Liver (tissue), 8 donors: ENCODE measurements at regions not wholly inside any gene's neighbourhood (a gene's known extent, or its start where the extent isn't known, plus 50 kb on each side); places are given as distances from the start of the nearest gene placed in this dataset.

Experiments used
- DNase-seq: peaks from one replicate; pipeline ENCODE4 v3.0.0-alpha.2; 2017; ENCODE audit warnings: low spot score
- H3K27ac ChIP-seq, 2 donors: one replicate each; pipeline ENCODE4 v1.7.0; 2013; ENCODE audit warnings: inconsistent platforms in 2 of 2, low read length in 2 of 2, control low read depth in 1 of 2, low read depth in 1 of 2, mild to moderate bottlenecking in 1 of 2
- H3K27me3 ChIP-seq, 4 donors: one replicate each; pipeline versions ENCODE4 v1.6.1 to v1.7.0; 2013; ENCODE audit warnings: low read length in 3 of 4, inconsistent platforms in 1 of 4, mild to moderate bottlenecking in 1 of 4, moderate library complexity in 1 of 4; ENCODE audit not compliant: control insufficient read depth in 4 of 4, insufficient read depth in 4 of 4
- H3K36me3 ChIP-seq, 4 donors: one replicate each; pipeline versions ENCODE4 v1.6.1 to v1.7.0; 2013; ENCODE audit warnings: low read length in 3 of 4, mild to moderate bottlenecking in 3 of 4, low read depth in 1 of 4, moderate library complexity in 1 of 4; ENCODE audit not compliant: control insufficient read depth in 4 of 4, insufficient read depth in 3 of 4
- H3K4me1 ChIP-seq, 4 donors: one replicate each; pipeline versions ENCODE4 v1.6.1 to v1.7.0; 2013; ENCODE audit warnings: low read length in 3 of 4, mild to moderate bottlenecking in 3 of 4, moderate library complexity in 1 of 4; ENCODE audit not compliant: control insufficient read depth in 4 of 4, insufficient read depth in 4 of 4
- H3K4me3 ChIP-seq, 3 donors: one replicate each; pipeline versions ENCODE4 v1.6.1 to v1.7.0; 2013; ENCODE audit warnings: low read length in 3 of 3, control low read depth in 1 of 3, low read depth in 1 of 3, mild to moderate bottlenecking in 1 of 3
- H3K9ac ChIP-seq, 2 donors: one replicate each; pipeline ENCODE4 v1.7.0; 2013; ENCODE audit warnings: low read length in 2 of 2, mild to moderate bottlenecking in 2 of 2, moderate library complexity in 2 of 2, control low read depth in 1 of 2, low read depth in 1 of 2
- H3K9me3 ChIP-seq, 4 donors: one replicate each; pipeline versions ENCODE4 v1.6.1 to v1.7.0; 2013; ENCODE audit warnings: low read length in 3 of 4; ENCODE audit not compliant: control insufficient read depth in 4 of 4
- CTCF ChIP-seq: fragments of 150-350 bp; IDR thresholded peaks from 2 replicates; pipeline ENCODE4 v1.5.1; 2017; ENCODE audit warnings: improper control_type of control experiment, low read depth, low read length; ENCODE audit not compliant: missing input control
- EGR1 ChIP-seq, 2 donors: IDR thresholded peaks; 2 replicates each; pipeline ENCODE4 v1.6.1; 2016 to 2018; ENCODE audit warnings: antibody characterized with exemption in 2 of 2, low read depth in 2 of 2
- FOXA1 ChIP-seq: IDR thresholded peaks from 2 replicates; pipeline ENCODE4 v1.6.1; 2016; ENCODE audit warnings: antibody characterized with exemption
- HNF4A ChIP-seq, 2 donors: conservative IDR thresholded peaks; 2 replicates each; pipeline ENCODE4 v1.6.1; 2016; ENCODE audit warnings: antibody characterized with exemption in 2 of 2, mild to moderate bottlenecking in 2 of 2
- JUND ChIP-seq, 2 donors: IDR thresholded peaks; 2 replicates each; pipeline ENCODE4 v1.6.1; 2016; ENCODE audit warnings: antibody characterized with exemption in 2 of 2
- MAX ChIP-seq: IDR thresholded peaks from 2 replicates; pipeline ENCODE4 v1.6.1; 2016; ENCODE audit warnings: antibody characterized with exemption
- NR2F2 ChIP-seq: IDR thresholded peaks from 2 replicates; pipeline ENCODE4 v1.6.1; 2016; ENCODE audit warnings: antibody characterized with exemption
- RAD21 ChIP-seq, 2 donors: IDR thresholded peaks; 2 replicates each; pipeline ENCODE4 v1.6.1; 2016; ENCODE audit warnings: antibody characterized with exemption in 2 of 2, mild to moderate bottlenecking in 2 of 2
- SP1 ChIP-seq: IDR thresholded peaks from 2 replicates; pipeline ENCODE4 v1.6.1; 2018; ENCODE audit warnings: antibody characterized with exemption, mild to moderate bottlenecking
- TAF1 ChIP-seq: conservative IDR thresholded peaks from 2 replicates; pipeline ENCODE4 v1.6.1; 2016; ENCODE audit warnings: antibody characterized with exemption, mild to moderate bottlenecking
- YY1 ChIP-seq: IDR thresholded peaks from 2 replicates; pipeline ENCODE4 v1.6.1; 2016; ENCODE audit warnings: antibody characterized with exemption, mild to moderate bottlenecking
- ZBTB33 ChIP-seq: IDR thresholded peaks from 2 replicates; pipeline ENCODE4 v1.6.1; 2016; ENCODE audit warnings: antibody characterized with exemption
- WGBS: extraction: QIAGEN DNeasy Blood & Tissue Kit; methylation state at CpG from one replicate; pipeline ENCODE4 v1.1.7; 2013; 5-methylcytosine and 5-hydroxymethylcytosine counted together
- TF ChIP-seq, protein P1 (sequence below): IDR thresholded peaks from 2 replicates; pipeline ENCODE4 v1.6.1; 2016; ENCODE audit warnings: antibody characterized with exemption
- donor health status: healthy.
- donor health status: healthy.
- donor health status: healthy.
- donor health status: healthy.
- donor health status: healthy.

DNA sequence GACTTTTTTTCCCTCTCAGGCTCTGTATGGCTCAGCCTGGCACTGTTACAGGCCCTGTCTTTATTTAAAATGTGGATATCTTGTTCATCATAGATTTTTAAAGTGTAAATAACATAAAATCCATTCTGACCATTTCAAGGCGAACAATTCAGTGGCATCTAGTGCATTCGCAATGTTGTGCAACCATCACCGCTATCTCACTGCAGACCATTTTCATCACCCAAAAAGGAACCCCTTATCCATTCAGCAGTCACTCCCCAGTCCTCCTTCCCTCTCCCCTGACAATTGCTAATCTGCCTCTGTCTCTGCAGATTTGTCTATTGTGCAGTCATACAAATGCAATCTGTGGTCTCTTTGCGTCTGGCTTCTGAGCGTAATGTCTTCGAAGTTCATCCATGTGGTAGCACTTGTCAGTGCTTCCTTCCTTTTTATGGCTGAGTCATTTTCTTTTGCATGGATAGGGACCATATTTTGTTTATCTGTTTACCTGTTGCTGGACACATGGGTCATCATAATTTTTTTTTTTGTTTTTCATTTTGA lies 148.8 kb upstream of the LHX5 start (continued):
- TF ChIP-seq CTCF (no peak), FOXA1 (no peak), RAD21 (IDR thresholded peaks at IDR 0.05) (no peak), EGR1 (IDR thresholded peaks at IDR 0.05; ENCODE audit: low read depth in 2 of 2) (no peak), YY1 (no peak), SP1 (no peak)

GRCh38 chr12:113619202-113619601 lies 147.5 kb upstream of the LHX5 start:
- WGBS, result 25% methylated on average over 5 of the region's 5 CpGs
- no peak for TF ChIP-seq JUND (IDR thresholded peaks at IDR 0.05)
- no peak for TF ChIP-seq FOXA1
- Histone ChIP-seq H3K4me3 (no peak overlapping the region), H3K27me3 (peaks cover under 1 to 17% (median 4%) of the 10 kb centered on the region in 4 donors), H3K9ac (no peak overlapping the region), H3K4me1 (no peaks in the 10 kb centered on the region), H3K9me3 (peaks cover 0 to 1% (median under 1%) of the 10 kb centered on the region in 4 donors), H3K36me3 (no peaks in the 10 kb centered on the region), H3K27ac (no peak overlapping the region)
- no peak for DNase-seq

GRCh38 chr12:113613414-113613813 lies 141.7 kb upstream of the LHX5 start:
- Histone ChIP-seq H3K4me3 (no peak overlapping the region), H3K9me3 (peaks cover 0 to 5% (median 2%) of the 10 kb centered on the region in 4 donors), H3K4me1 (no peaks in the 10 kb centered on the region), H3K9ac (no peak overlapping the region), H3K27ac (no peak overlapping the region), H3K27me3 (peaks cover 0 to 25% (median 3%) of the 10 kb centered on the region in 4 donors), H3K36me3 (no peaks in the 10 kb centered on the region)
- DNase-seq, result no peak
- TF ChIP-seq JUND (IDR thresholded peaks at IDR 0.05) (no peak), HNF4A (conservative IDR thresholded peaks at IDR 0.05) (no peak), TAF1 (no peak), RAD21 (IDR thresholded peaks at IDR 0.05) (no peak)
- 76% methylated on average over 2 of the region's 2 CpGs for WGBS

DNA sequence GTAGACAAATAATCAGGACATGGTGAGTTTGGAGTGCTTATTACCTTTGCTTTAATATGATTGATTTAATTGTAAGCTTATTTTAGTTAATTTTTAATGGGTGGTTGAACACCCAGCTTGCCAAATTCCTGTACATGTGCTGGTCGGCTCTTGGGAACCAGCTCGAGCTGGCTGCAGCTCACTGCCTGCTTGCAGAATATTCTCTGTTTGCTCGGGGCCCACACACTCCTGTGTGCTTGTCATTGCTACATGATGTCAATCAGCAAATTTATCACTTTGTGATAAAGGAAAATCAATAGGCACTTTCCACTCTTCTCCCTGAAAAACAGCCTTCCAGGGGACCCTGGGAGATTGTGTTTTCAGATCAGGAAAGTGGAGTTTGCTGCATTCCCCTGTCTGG lies 141.1 kb upstream of the LHX5 start:
- 33% methylated on average over 3 of the region's 3 CpGs for WGBS

More for the DNA sequence above, 141.1 kb upstream of the LHX5 start:
- Histone ChIP-seq H3K27me3 (peaks cover 0 to 29% (median 5%) of the 10 kb centered on the region in 4 donors), H3K9me3 (peaks cover 0 to 5% (median 2%) of the 10 kb centered on the region in 4 donors), H3K4me3 (no peak overlapping the region), H3K9ac (no peak overlapping the region), H3K27ac (no peak overlapping the region), H3K4me1 (no peaks in the 10 kb centered on the region), H3K36me3 (no peaks in the 10 kb centered on the region)
- no peak for DNase-seq
- TF ChIP-seq ZBTB33 (no peak), MAX (no peak), NR2F2 (no peak), FOXA1 (no peak)
- TF ChIP-seq, protein P1, sequence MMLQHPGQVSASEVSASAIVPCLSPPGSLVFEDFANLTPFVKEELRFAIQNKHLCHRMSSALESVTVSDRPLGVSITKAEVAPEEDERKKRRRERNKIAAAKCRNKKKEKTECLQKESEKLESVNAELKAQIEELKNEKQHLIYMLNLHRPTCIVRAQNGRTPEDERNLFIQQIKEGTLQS, result no peak
